Ishikawa (cell line): ENCODE measurements at regions not wholly inside any gene's neighbourhood (a gene's known extent, or its start where the extent isn't known, plus 50 kb on each side); places are given as distances from the start of the nearest gene placed in this dataset.

Experiments
- CEBPB ChIP-seq: IDR thresholded peaks from 2 replicates; pipeline ENCODE4 v1.6.1; 2012
- EGR1 ChIP-seq: IDR thresholded peaks from 2 replicates; pipeline ENCODE4 v1.6.1; 2012
- EP300 ChIP-seq: IDR thresholded peaks from 2 replicates; pipeline ENCODE4 v1.6.1; 2012; ENCODE audit warnings: borderline replicate concordance
- MAX ChIP-seq: IDR thresholded peaks from 2 replicates; pipeline ENCODE4 v1.6.1; 2012

GRCh38 chr13:99903140-99903539, 68.4 kb downstream of the ZIC5 start:
- TF ChIP-seq EP300 = no peak
- no peak for TF ChIP-seq CEBPB
- no peak for TF ChIP-seq MAX
- no peak for TF ChIP-seq EGR1
